IMR-90 (cell line): ENCODE measurements at regions not wholly inside any gene's neighbourhood (a gene's known extent, or its start where the extent isn't known, plus 50 kb on each side); places are given as distances from the start of the nearest gene placed in this dataset.

Experiments
- ATAC-seq: fragments of 200-7000 bp; cut with Tn5 transposase; 2 replicates; pipeline ENCODE4 v1.9.1; 2020; ENCODE audit warnings: low read depth, mild to moderate bottlenecking, moderate library complexity
- BruUV-seq: library from RNA; stranded (reverse); fragments of 400-500 nt; replicated peaks from 2 replicates; lab custom pipeline; 2021; lab: Mats Ljungman, UMichigan
- CTCF ChIA-PET: fragments of 300-600 bp; formaldehyde crosslinking; extraction: SDS; loops from one replicate; lab custom pipeline; 2021; ENCODE audit warnings: antibody characterized with exemption; lab: Yijun Ruan, JAX
- POLR2A ChIA-PET: fragments of 300-600 bp; sonication (Branson Sonifier 250); formaldehyde crosslinking; loops from one replicate; lab custom pipeline; 2022; ENCODE audit warnings: antibody characterized with exemption; ENCODE audit not compliant: unreplicated experiment; lab: Charles Lee
- DNase-seq: peaks from one replicate; pipeline ENCODE4 v3.0.0; 2013
- H2AFZ ChIP-seq: replicated peaks from 2 replicates; pipeline ENCODE3; 2013; ENCODE audit warnings: low read length, mild to moderate bottlenecking; ENCODE audit not compliant: poor library complexity
- H2AK5ac ChIP-seq: 2 replicates; pipeline ENCODE4 v1.6.1; 2013; ENCODE audit warnings: low read depth, low read length, inconsistent platforms
- H2AK9ac ChIP-seq: replicated peaks from 2 replicates; pipeline ENCODE3; 2013; ENCODE audit warnings: mild to moderate bottlenecking, low read depth, low read length, moderate library complexity; ENCODE audit not compliant: poor library complexity
- H2BK120ac ChIP-seq: 2 replicates; pipeline ENCODE4 v1.6.1; 2013; ENCODE audit warnings: low read depth, low read length, inconsistent platforms
- H2BK15ac ChIP-seq: 3 replicates; pipeline ENCODE4 v1.6.1; 2013; ENCODE audit warnings: low read depth, low read length, inconsistent platforms
- H2BK20ac ChIP-seq: 2 replicates; pipeline ENCODE4 v1.6.1; 2013; ENCODE audit warnings: low read depth, mild to moderate bottlenecking, inconsistent platforms, low read length, moderate library complexity
- H2BK5ac ChIP-seq: 2 replicates; pipeline ENCODE4 v1.6.1; 2013; ENCODE audit warnings: mild to moderate bottlenecking, low read depth, low read length, inconsistent platforms; ENCODE audit not compliant: poor library complexity, severe bottlenecking
- H3K14ac ChIP-seq: replicated peaks from 2 replicates; pipeline ENCODE4 v1.6.1; 2013; ENCODE audit warnings: low read depth, low read length, inconsistent platforms
- H3K18ac ChIP-seq: 2 replicates; pipeline ENCODE4 v1.6.1; 2013; ENCODE audit warnings: low read depth, low read length, control low read depth
- H3K23ac ChIP-seq: 2 replicates; pipeline ENCODE4 v1.6.1; 2013; ENCODE audit warnings: low read depth, low read length, inconsistent platforms
- H3K27ac ChIP-seq: 2 replicates; pipeline ENCODE4 v1.5.1; 2013; ENCODE audit warnings: mild to moderate bottlenecking, control low read depth, low read length; ENCODE audit not compliant: insufficient read depth
- H3K27me3 ChIP-seq: 2 replicates; pipeline ENCODE4 v1.6.1; 2013; ENCODE audit warnings: low read length; ENCODE audit not compliant: control insufficient read depth, insufficient read depth
- H3K36me3 ChIP-seq: 2 replicates; pipeline ENCODE4 v1.6.1; 2013; ENCODE audit warnings: low read length, mixed read lengths; ENCODE audit not compliant: control insufficient read depth, insufficient read depth
- H3K4ac ChIP-seq: 2 replicates; pipeline ENCODE4 v1.6.1; 2013; ENCODE audit warnings: low read depth, low read length, inconsistent platforms
- H3K4me1 ChIP-seq: 2 replicates; pipeline ENCODE4 v1.6.1; 2013; ENCODE audit warnings: low read length, mixed read lengths; ENCODE audit not compliant: control insufficient read depth, insufficient read depth
- H3K4me2 ChIP-seq: 2 replicates; pipeline ENCODE4 v1.6.1; 2013; ENCODE audit warnings: low read depth, mild to moderate bottlenecking, control low read depth, low read length, moderate library complexity
- H3K4me3 ChIP-seq: 2 replicates; pipeline ENCODE4 v1.5.1; 2013; ENCODE audit warnings: low read depth, mild to moderate bottlenecking, control low read depth, low read length, moderate library complexity; ENCODE audit not compliant: insufficient read depth
- H3K56ac ChIP-seq: 2 replicates; pipeline ENCODE4 v1.6.1; 2013; ENCODE audit warnings: low read length, inconsistent platforms; ENCODE audit not compliant: insufficient read depth; ENCODE audit errors: extremely low read depth
- H3K79me1 ChIP-seq, 2 experiments: 2 replicates each; pipeline ENCODE4 v1.6.1; 2013; ENCODE audit warnings: low read length in 2 of 2, inconsistent platforms in 1 of 2, low read depth in 1 of 2
- H3K9ac ChIP-seq: 2 replicates; pipeline ENCODE4 v1.6.1; 2013; ENCODE audit warnings: low read depth, low read length, control low read depth
- H3K9me1 ChIP-seq: 2 replicates; pipeline ENCODE4 v1.6.1; 2013; ENCODE audit warnings: low read length, inconsistent platforms; ENCODE audit not compliant: insufficient read depth
- H3K9me3 ChIP-seq: 2 replicates; pipeline ENCODE4 v1.6.1; 2013; ENCODE audit warnings: low read length; ENCODE audit not compliant: control insufficient read depth, insufficient read depth
- H4K20me1 ChIP-seq: 2 replicates; pipeline ENCODE4 v1.6.1; 2013; ENCODE audit warnings: low read length, inconsistent platforms; ENCODE audit not compliant: insufficient read depth
- H4K5ac ChIP-seq: 2 replicates; pipeline ENCODE4 v1.6.1; 2013; ENCODE audit warnings: mild to moderate bottlenecking, low read depth, low read length, control low read depth
- H4K8ac ChIP-seq, 2 experiments: 2 replicates each; pipeline ENCODE4 v1.6.1; 2013; ENCODE audit warnings: low read depth in 2 of 2, low read length in 2 of 2, control low read depth in 1 of 2, inconsistent platforms in 1 of 2
- H4K91ac ChIP-seq: 2 replicates; pipeline ENCODE4 v1.6.1; 2013; ENCODE audit warnings: low read depth, low read length, inconsistent platforms; ENCODE audit not compliant: insufficient read depth
- BHLHE40 ChIP-seq: fragments of 150-350 bp; IDR thresholded peaks from 2 replicates; pipeline ENCODE4 v1.6.1; 2016; ENCODE audit warnings: mild to moderate bottlenecking, low read depth, low read length
- CEBPB ChIP-seq: IDR thresholded peaks from 2 replicates; pipeline ENCODE4 v1.6.1; 2012; ENCODE audit warnings: low read depth, low read length, improper control_type of control experiment
- CHD1 ChIP-seq: IDR thresholded peaks from 2 replicates; pipeline ENCODE4 v1.6.1; 2012; ENCODE audit warnings: low read depth, low read length, improper control_type of control experiment
- FOS ChIP-seq: fragments of 150-350 bp; IDR thresholded peaks from 2 replicates; pipeline ENCODE4 v1.6.1; 2016; ENCODE audit warnings: low read depth, low read length
- MAFK ChIP-seq: IDR thresholded peaks from 2 replicates; pipeline ENCODE4 v1.6.1; 2012; ENCODE audit warnings: low read depth, low read length, improper control_type of control experiment
- MAZ ChIP-seq: IDR thresholded peaks from 2 replicates; pipeline ENCODE4 v1.6.1; 2012; ENCODE audit warnings: low read depth, mild to moderate bottlenecking, low read length, improper control_type of control experiment, moderate library complexity, borderline replicate concordance
- MXI1 ChIP-seq: IDR thresholded peaks from 2 replicates; pipeline ENCODE4 v1.6.1; 2012; ENCODE audit warnings: low read depth, mild to moderate bottlenecking, low read length, moderate library complexity, borderline replicate concordance
- POLR2A ChIP-seq: IDR thresholded peaks from 2 replicates; pipeline ENCODE4 v1.6.1; 2012; ENCODE audit warnings: mild to moderate bottlenecking, low read depth, low read length
- RAD21 ChIP-seq: IDR thresholded peaks from 2 replicates; pipeline ENCODE4 v1.6.1; 2012; ENCODE audit warnings: low read length, improper control_type of control experiment
- RCOR1 ChIP-seq: IDR thresholded peaks from 2 replicates; pipeline ENCODE4 v1.6.1; 2012; ENCODE audit warnings: mild to moderate bottlenecking, low read length, improper control_type of control experiment; ENCODE audit not compliant: insufficient replicate concordance
- RFX5 ChIP-seq: IDR thresholded peaks from 2 replicates; pipeline ENCODE4 v1.8.0; 2012; ENCODE audit warnings: low read depth, mild to moderate bottlenecking, low read length, moderate library complexity
- SMC3 ChIP-seq: fragments of 150-350 bp; IDR thresholded peaks from 2 replicates; pipeline ENCODE4 v1.6.1; 2016; ENCODE audit warnings: low read depth, mild to moderate bottlenecking, antibody characterized with exemption, low read length, moderate library complexity
- USF2 ChIP-seq: fragments of 150-350 bp; IDR thresholded peaks from 2 replicates; pipeline ENCODE4 v1.6.1; 2017; ENCODE audit warnings: mild to moderate bottlenecking, antibody characterized with exemption, low read length, low read depth
- WGBS, 2 experiments: methylation state at CpG; one replicate each; pipeline versions ENCODE4 v1.1.5 to v1.1.7; 2013; ENCODE audit warnings: missing lambda C conversion rate in 2 of 2; ENCODE audit not compliant: insufficient read length in 1 of 2; ENCODE audit errors: extremely low coverage in 2 of 2; 5-methylcytosine and 5-hydroxymethylcytosine counted together
- dilution Hi-C: fragments of 300-500 bp; cut with HindIII; formaldehyde crosslinking; loops from one replicate; pipeline ENCODE4 v1.14.3; 2018; ENCODE audit warnings: low sequenced_read_pairs; ENCODE audit not compliant: unreplicated experiment
- in situ Hi-C: fragments of 300-500 bp; cut with MboI; formaldehyde crosslinking; loops from 3 replicates; pipeline ENCODE4 v1.14.3; 2019; ENCODE audit warnings: low sequenced_read_pairs, inconsistent platforms, mixed read lengths
- intact Hi-C: fragments of 100-400 bp; cut with micrococcal nuclease; formaldehyde crosslinking; loops from 2 replicates; pipeline ENCODE4 v1.10.0; 2022
- TF ChIP-seq, protein P1 (sequence below): fragments of 150-350 bp; IDR thresholded peaks from 2 replicates; pipeline ENCODE4 v1.6.1; 2016; ENCODE audit warnings: low read depth, mild to moderate bottlenecking, low read length, moderate library complexity, borderline replicate concordance

DNA sequence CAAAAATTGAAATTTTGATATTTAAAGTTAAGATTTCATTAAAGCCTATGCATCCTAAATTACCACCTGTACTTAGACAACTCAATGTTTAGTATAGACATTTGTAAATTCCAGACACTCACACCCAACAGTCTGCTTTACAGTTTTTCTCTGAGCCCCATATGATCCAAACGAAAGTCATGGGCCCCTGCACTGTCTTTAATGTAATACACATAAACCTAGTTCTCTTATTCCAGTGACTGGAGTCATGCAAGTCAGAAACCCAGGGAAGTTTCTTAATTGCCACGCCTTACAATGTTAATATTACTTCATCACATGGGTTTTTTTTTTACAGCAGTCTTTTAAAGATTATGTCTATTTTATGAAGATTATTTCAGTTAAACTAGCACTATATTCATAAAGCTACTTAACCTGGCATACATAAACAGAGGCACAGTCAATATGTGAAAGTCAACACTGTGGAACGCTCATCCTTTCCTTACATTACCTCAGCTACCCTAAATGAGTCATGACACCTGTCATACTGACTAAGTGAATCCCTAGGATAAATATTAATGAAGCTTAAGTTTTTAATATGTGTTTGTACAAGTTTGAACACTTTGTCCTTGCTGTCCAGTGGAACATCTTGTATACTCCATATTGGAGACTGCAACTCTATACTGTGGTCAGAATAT is 67.7 kb upstream of the H2AZ1 start:
- dilution Hi-C loops, result no loop called here
- in situ Hi-C loops, result no loop called here
- H2BK15ac ChIP-seq, result no peak overlapping the region
- no peaks in the 10 kb centered on the region for H3K36me3 ChIP-seq
- no peak overlapping the region for H3K9ac ChIP-seq
- no peak overlapping the region for H2BK5ac ChIP-seq
- H4K8ac ChIP-seq, result no peak overlapping the region
- H4K20me1 ChIP-seq, result no peaks in the 10 kb centered on the region
- no peak overlapping the region for H3K14ac ChIP-seq
- no peak overlapping the region for H3K4me2 ChIP-seq
- intact Hi-C loops, result no loop called here
- no peak overlapping the region for H3K56ac ChIP-seq
- H3K4me1 ChIP-seq, result peaks cover 9% of the 10 kb centered on the region
- H3K18ac ChIP-seq, result no peak overlapping the region
- ChIA-PET CTCF (interaction anchor here (2.3 kb wide), 1 partner anchor 20 kb away, joined by 6 read pairs; no protein-coding TSS in a partner anchor), POLR2A (interaction anchor here (0.7 kb wide), 1 partner anchor 8 kb away, joined by 4 read pairs; no protein-coding TSS in a partner anchor)
- no peak overlapping the region for H2BK120ac ChIP-seq
- H4K5ac ChIP-seq, result no peak overlapping the region
- no peak overlapping the region for H2AK5ac ChIP-seq
- WGBS, 2 experiments, result no CpG with 5 or more reads among the region's 3 CpGs
- ATAC-seq (no peak), DNase-seq (peak; percentile 21)
- no peaks in the 10 kb centered on the region for H3K27me3 ChIP-seq
- TF ChIP-seq USF2 (no peak), CHD1 (no peak), POLR2A (no peak), RFX5 (no peak), RCOR1 (no peak), CEBPB (no peak), FOS (no peak), MXI1 (no peak), MAZ (no peak), SMC3 (no peak), MAFK (no peak), RAD21 (no peak), BHLHE40 (no peak)
- TF ChIP-seq, protein P1, sequence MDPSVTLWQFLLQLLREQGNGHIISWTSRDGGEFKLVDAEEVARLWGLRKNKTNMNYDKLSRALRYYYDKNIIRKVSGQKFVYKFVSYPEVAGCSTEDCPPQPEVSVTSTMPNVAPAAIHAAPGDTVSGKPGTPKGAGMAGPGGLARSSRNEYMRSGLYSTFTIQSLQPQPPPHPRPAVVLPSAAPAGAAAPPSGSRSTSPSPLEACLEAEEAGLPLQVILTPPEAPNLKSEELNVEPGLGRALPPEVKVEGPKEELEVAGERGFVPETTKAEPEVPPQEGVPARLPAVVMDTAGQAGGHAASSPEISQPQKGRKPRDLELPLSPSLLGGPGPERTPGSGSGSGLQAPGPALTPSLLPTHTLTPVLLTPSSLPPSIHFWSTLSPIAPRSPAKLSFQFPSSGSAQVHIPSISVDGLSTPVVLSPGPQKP, result no peak
- 0 out of 2 replicates have a peak overlapping the region, but pooled peaks have one; percentile 48 for H3K23ac ChIP-seq
- H3K27ac ChIP-seq, result no peak overlapping the region
- no peak overlapping the region for H2AK9ac ChIP-seq
- H3K9me1 ChIP-seq, result no peaks in the 10 kb centered on the region; the same call in 1 of the 2 replicates
- no peak overlapping the region for H2AFZ ChIP-seq
- no TSS peak for BruUV-seq
- no peaks in the 10 kb centered on the region for H3K9me3 ChIP-seq
- peak overlapping the region; percentile 17; the same call in 1 of the 2 replicates for H2BK20ac ChIP-seq
- H3K4ac ChIP-seq, result no peak overlapping the region
- no peaks in the 10 kb centered on the region for H3K79me1 ChIP-seq
- H3K4me3 ChIP-seq, result no peak overlapping the region
- no peak overlapping the region for H4K91ac ChIP-seq
